ENCODE measurements at regions not wholly inside any gene's neighbourhood (a gene's known extent, or its start where the extent isn't known, plus 50 kb on each side); places are given as distances from the start of the nearest gene placed in this dataset.
"Not testable (repeated sequence)": the region's sequence is repeated elsewhere in the genome, so short reads cannot be mapped to it uniquely, and the experiment has no call there.

- not testable (repeated sequence) for TF ChIP-seq REST (IDR thresholded peaks at IDR 0.05; ENCODE audit: insufficient replicate concordance, low read depth); CTCF (IDR thresholded peaks at IDR 0.05; ENCODE audit: insufficient read depth, low read length)
Measured at GRCh38 chr14:29990344-29990857, 62.8 kb upstream of the PRKD1 start.

Measured in HL-60 (cell line).